ENCODE measurements at regions not wholly inside any gene's neighbourhood (a gene's known extent, or its start where the extent isn't known, plus 50 kb on each side); places are given as distances from the start of the nearest gene placed in this dataset.

- no peak for TF ChIP-seq EZH2 (IDR thresholded peaks at IDR 0.05; ENCODE audit: borderline replicate concordance)
- TF ChIP-seq CTCF (IDR thresholded peaks at IDR 0.05; ENCODE audit: poor library complexity): no peak
These were observed 456.0 kb downstream of the TBC1D4 start for GRCh38 chr13:75025956-75026355.
